EL (cell line): ENCODE measurements at regions not wholly inside any gene's neighbourhood (a gene's known extent, or its start where the extent isn't known, plus 50 kb on each side); places are given as distances from the start of the nearest gene placed in this dataset.

ENCODE experiments used
- DNase-seq: peaks from one replicate; pipeline ENCODE4 v3.0.0-alpha.2; 2016

DNA sequence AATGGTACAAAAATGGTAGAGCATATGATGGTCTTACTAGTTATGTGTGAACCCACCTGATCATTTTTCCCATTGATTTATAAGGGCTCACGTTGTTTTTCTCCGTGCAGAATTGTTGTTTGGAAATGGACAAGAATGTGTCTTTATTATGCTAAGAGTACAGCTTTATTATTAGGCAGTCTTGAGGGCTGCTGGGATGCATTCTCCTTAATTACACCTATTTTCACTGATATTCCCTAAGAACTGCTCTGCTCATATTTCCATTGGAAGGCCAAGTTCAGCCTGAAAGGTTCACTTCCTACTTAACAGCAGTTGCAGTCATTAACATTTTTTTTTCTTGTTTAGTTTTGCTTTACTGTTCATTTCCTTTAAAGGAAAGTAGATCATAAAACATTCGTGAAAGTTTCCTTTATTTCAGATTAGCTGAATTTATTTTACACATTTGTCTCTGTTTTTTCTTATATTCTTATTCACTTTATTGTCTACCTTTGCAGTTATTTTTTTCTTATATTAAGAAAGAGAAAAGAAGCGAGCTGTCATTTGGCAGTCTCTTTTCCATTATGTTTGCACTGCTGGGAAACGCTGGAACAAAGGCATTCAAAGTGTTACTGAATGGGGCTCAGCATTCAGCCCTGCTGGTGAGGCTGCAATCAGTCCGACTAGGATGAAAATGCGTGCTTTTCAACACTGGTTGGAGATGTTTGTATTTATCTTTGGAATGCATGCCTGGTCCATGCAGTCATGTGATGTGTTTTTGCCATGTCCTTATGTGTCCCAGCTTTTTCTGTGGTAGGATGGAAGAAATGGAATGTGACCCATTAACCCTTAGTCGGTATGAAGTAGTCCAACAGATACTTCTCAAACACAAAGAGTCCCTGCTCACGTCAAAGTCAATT lies 602.7 kb upstream of the ZNF608 start:
- DNase-seq: peak; percentile 45

DNA sequence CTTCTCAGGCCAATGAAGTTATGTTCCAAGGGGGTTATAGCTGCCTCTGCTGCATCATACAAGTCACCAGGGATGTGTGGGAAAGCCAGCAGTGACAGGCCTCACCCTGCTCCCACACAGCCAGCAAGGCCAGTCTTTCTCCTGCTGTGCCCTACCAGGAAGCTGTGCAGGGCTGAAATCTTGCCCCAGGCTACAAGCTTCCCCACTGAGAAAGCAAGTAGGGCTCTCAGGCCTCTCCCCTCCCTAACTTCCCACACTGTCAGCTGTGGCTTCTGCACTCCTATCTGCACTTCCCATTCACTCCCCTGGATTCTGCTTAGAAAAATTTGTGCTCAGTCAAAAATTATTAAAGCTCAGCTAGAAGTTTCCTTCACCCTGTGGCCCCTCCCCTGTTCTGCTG lies 611.2 kb upstream of the ZNF608 start:
- peak; percentile 72 for DNase-seq

DNA sequence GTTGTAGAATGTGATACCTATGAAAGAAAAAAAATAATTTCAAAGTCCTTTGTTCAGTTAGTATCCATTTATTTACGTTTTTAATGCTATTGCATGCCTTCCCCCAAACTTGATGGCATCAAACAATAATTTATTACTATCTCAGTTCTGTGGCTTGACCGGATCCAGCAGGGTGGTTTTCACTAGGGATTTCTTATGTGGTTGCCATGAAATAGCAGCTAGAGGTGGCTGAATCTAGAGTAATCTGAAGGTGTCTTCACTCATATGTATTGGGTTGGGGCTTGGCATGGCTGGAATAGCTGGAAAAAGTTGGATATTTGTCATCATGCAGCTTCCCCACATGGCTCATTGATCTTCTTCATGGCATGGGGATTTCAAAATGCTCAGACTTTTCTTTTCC lies 619.3 kb upstream of the ZNF608 start:
- DNase-seq: no peak

DNA sequence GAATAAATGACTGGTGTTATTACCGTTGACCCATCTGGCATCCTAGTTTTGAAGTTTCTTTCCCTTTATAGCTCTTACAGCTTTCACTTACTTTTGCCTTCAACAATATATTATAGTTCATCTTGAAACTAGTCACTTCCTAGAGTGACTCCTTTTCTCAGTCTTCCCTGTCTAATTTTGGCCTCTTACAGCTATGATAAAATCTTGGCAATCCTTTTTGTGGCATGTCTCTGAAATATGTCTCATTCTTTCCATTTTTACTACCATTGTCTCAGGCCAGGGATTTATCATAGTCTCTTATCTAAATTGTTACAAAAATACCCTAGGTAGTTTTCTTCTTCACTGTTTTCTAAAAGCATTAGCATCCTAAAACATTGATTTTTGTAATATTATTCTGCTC lies 621.3 kb upstream of the ZNF608 start:
- peak; percentile 4 for DNase-seq

DNA sequence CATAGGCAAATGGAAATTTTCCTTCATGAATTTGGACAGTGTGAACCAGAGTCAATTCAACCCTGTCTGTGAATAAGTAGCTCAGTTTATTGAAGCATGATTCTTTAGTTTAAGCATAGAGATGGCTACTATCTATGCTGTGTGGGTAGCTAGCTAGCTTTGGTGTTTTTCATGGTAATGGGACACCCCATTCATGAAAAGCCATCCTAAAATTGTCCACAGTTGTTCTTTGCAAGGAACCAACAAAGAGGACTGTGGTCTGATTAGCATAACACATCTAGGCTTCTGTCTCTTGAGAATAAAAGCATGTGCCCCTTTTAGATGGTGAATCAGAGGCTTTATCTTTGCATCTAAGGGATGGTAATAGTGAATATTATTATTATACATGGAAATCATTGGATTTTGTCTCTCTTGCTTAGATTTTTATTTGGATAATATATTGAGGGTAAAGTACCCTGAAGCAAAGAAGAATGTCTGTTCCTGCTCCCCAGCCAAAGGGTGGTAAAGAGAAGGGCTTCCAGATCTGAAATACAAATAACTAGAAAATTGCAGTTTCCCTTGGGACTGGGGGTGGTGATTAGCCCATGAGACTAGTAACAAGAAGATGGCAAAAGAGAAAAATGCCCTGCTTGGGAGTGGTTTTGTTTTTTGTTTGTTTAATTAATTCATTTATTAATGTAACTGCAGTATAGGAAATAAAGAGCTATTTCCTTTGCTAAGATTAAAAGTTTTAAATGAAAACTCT lies 624.2 kb upstream of the ZNF608 start:
- DNase-seq: no peak

DNA sequence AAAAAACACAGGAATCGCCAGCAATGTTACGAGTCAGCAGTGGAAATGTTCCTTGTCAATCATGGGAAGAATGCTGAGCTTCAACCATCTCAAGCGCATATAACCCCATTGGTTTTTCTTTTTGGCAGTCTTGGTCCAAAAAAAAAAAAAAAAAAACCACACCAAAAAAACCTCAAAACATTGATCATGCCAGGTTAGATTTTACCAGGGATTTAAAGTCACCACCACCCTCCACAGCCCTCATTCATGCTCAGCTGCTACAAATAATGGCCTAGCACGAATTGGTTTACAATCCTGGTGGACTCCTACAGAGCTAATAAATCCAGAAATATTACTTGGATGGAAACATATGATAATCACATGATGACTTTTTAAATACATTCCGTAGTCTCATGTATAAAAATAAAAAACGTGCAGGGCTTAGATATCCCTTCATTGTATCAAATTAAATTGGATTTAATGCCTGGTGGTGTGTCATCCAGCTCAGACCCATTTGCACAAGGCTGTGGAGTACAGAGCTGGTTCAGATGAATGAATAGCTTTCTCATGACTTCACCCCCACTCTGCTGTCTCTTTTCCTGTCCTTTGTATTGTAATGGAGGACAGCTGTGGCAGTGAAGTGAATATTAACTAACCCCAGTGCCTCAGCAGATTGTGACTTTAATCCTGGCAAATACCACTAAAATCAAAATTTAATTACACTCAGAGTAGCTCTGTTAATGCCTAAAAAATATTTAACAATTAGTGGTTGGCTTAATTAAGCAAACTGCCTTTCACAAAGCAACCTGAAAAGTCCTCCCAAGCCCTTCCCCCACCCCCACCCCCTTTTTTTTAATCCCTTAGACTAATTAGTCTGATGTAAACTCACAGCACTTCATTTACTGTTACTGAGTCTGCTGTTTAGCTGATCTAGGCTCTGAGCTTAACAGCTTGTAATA lies 626.5 kb upstream of the ZNF608 start:
- DNase-seq: peak; percentile 69

DNA sequence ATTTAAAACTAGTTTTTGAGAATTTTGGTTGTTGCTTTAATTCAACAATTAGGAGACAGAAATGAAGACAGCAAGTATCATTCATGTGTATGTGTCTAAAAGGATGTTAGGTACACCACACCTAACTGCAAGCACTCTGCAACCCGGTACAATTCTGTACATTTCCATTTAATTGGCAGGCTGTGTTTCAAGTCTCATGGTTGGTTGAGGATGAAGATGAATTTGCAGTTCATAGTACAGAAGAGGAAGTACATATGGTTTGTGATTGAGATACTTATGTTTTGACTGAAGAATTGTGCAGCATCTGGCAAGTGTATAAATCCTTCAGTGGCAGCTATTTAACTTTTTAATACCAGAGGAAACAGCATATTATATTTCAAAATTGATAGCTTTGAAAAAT lies 628.7 kb upstream of the ZNF608 start:
- DNase-seq: no peak

DNA sequence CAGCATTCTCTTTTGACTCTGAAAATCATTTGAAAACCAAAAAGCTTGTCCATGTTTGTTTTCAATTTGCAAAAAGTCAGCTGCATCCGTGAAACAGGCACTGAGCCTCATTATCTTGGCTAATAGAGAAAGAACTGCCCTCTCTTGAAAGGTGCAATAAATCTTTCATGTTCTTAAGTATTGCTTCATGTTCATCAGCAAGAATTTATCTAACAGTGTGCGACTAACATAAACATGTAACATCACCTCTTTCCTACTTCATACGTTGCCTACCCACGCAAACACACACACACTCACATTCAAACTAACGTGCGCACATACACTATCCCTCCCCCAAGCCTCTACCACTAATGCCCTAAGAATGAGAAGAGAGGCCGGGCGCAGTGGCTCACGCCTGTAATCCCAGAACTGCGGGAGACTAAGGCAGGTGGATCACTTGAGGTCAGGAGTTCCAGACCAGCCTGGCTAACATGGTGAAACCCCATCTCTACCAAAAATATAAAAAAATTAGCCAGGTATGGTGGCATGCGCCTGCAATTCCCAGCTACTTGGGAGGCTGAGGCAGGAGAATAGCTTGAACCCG lies 629.7 kb upstream of the ZNF608 start:
- DNase-seq: no peak

DNA sequence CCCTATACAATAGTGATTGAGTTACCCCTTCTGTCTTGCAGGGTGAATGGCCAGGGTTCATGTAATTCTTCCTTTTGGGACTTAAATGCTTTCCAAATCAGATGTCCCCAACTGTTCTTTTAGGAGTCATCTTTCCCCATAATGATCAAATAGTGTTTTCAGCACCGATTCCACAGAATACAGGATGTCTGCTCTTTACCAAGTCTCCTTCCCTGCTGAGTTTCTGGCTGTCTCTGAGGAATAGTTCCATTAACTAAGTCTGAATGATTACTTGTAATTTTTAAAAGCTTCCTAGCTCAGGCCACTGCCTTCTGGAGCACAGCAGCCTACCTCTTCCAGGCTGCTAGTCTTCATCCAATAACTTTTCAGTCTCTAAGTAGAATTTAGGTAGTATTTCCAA lies 630.7 kb upstream of the ZNF608 start:
- no peak for DNase-seq

DNA sequence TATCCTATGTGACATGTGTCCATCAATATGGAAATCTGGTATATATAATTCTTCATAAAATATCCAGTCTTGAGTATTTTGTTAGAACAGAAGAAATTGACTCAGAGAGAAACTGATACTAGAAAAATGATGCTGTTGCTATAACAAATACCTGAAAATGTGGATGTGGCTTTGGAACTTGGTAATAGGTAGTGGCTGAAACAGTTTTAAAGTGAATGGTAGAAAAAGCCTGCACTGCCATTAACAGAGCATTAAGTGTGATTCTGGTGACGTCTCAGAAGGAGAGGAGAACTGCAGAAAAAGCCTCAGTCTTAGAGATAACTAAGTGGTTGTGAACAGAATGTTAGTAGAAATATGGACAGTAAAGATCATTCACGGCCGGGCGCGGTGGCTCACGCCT lies 634.9 kb upstream of the ZNF608 start:
- DNase-seq: no peak

DNA sequence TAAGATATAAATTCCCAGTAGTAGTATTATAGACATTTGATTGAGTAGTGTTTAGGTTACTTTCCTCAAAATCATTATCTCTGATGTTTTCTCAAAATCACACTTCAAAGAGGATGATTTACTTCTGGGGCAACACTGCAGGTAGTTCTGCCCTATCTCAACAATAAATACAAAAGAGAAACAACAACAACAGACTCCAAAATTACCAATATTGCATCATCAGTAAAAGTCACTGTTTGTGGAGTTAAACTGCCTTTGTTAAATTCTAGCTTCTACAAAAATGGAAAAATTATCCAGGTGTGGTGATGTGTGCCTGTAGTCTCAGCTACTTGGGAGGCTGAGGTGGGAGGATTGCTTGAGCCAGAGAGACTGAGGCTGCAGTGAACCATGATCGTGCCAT lies 637.6 kb upstream of the ZNF608 start:
- DNase-seq: no peak

DNA sequence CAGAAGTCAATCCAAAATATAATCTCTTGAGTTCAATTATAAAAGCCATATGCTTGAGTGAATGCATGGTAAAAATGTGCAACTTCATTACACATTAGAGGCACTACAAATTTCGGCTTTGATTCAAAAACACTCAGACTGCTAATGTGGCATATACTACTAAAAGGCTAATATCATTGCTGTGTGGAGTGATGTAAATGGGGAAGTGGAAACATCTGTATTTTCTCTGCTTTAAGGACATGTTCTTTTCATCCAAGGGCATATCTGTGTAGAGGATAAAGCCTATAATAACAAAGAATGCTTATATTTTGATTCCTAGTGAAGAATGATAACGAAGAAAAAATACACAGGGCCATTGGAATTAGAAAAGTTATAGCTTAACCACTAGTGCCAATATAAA lies 643.9 kb upstream of the ZNF608 start:
- DNase-seq: no peak

DNA sequence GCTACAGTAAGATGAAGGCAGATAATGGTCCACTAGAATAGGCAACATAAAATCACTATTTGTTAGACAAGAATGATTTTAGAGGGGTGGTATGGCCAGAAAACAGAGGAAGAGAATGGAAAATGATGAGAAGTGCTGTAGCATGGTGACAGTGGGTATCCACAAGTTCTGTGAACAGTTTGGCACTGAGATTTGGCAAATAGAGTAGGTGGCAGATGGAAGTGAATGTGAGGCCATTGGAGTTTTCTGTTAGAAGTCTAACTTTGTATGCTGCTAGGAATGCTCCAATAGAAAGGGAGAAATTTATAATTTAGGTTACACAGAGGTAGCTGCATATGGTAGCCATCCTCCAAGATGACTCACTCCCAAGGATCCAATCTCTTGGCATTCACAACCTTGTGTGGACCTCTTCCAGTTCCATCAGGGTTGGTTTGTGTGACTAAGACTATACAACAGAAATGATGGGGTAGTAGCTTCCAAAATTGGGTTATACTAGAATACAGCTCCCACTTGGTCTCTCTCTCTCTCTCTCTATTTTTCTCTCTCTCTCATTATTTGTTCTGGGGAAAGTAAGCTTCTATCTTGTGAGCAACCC lies 646.9 kb upstream of the ZNF608 start:
- DNase-seq: no peak

DNA sequence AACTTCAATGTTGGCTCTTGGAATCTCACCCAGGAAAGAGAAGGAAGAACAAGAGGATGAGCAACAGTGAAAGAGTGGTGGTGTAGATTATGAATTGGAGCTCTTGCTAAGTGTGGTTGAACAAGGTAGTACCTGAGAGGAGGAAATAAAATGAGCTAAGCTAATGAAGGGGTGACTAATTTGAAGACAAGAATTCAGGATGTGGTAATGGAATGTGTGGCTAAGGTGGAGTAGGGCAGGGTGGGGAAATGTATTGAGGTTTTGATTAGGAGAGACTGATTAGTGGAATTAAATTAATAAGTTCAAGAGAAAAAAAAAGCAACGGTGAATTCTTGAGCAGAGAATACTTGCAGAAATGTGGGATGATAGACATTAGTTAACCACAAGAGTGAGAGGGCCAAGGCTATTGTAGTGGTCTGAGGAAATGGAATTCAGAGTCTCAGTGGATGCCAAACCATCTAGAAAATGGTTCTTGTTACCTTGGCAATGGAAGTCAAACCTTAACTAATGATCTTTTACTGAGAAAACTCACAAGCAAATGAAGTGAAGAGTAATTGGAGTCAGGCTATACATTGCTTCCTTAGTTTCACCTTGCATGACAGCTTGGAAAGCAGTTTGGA lies 648.3 kb upstream of the ZNF608 start:
- no peak for DNase-seq

DNA sequence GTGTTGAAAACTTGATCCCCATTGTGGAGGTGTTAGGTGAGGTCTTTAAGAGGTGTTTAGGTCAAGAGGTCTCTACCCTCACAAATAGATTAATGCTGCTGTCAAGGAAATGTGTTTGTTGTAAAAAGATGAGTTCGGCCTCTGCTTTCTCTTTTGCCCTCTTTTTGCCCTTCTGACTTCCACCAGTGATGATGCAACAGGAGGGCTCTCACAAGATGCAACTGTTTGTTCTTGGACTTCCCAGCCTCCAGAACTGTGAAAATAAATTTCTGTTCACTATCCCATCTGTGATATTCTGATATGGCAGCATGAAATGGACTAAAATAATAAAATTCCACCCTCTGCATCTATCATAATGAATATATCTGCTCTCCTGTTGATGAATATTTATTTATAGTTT lies 650.0 kb upstream of the ZNF608 start:
- no peak for DNase-seq

DNA sequence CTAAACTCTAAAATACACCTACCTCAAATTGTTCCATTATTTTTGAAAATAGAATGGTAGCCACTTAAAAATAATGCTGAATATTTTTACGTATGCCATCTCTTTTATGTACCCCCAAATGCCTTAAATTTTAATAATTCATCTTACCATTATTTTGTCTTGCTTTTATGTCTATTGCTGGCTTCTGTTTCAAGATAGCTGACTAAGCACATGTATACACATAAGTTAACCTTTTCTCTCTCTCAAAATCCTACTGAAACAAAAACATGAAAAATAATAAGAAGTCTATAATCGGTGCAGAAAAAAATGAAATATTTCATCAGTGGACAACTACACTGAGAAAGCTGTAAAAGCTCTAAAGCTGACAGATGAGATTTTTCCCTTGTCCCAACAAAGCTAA lies 652.0 kb upstream of the ZNF608 start:
- no peak for DNase-seq

DNA sequence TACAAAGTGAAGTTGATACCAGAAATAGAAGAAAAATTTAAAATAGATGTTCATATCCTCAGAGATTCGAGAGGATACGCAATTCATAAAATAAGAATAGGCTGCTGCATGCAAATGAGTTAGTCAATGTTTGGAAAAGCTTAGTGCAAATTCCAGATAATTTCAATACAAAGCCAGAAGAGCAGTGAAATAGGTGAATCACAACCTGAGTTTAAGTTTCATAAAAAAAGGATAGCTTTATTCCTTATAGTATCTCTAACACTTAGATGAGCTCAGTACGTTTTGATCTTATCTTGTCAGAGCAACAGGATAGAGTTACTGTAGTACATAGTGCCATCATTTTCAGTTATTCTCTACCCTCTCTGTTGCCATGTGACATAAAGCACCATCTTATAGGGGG lies 653.4 kb upstream of the ZNF608 start:
- DNase-seq: no peak

DNA sequence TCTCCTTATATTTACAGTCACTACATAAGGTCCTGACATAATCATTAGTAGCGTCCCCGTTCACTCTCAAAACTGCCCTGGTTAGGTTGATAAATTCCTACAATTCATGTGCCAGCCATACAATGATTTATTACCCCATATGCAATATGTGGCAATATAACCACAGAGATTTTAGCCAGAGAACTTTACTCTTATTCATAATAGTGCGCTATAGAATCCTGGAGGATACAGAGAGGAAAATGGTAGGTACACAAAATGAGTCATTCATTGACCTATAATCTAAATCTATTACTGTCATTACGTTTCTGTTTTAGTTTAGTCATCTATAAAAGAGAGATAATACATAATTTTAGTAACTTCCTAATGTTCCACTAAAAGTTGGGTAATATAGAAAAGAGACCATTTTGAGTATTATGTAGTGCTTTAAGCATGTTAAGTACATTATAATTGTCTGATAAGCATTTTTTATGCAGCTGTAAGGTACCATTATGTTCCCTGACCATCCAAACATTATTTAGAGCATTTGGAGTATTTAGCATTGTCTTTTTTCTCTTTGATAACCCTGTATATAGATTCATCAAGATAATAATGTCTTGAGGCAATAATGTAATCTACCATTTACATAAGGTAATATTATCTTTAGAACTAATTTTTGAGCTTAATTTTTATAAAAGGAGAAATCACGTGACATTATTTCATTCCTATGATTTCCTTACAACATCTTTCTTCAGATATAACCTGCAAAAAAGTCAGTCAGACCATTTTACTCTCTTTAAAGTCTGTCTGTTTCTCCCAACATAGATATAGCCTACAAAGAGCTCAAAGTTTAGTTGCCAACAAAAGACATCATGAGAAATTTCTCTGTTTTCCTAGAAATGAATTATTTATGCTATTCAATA lies 655.5 kb upstream of the ZNF608 start:
- no peak for DNase-seq

DNA sequence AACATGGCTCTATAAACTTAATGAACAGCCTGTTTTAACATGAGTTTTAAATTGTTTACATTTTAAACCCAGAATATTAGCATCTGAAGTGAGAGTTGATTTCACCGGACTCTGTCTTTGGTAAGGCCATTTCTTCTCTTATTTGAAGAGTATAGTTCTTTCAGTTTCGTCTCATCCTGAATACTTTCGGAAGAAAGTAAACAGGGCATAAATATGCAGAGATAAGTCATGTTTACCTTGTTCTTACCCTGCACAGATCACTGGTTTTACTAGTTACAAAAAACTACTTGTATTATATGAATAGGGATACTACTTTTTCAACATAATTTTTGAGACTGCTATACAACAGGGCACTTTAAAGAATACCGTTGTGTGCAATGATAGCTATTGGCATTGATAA lies 656.3 kb upstream of the ZNF608 start:
- DNase-seq: no peak

DNA sequence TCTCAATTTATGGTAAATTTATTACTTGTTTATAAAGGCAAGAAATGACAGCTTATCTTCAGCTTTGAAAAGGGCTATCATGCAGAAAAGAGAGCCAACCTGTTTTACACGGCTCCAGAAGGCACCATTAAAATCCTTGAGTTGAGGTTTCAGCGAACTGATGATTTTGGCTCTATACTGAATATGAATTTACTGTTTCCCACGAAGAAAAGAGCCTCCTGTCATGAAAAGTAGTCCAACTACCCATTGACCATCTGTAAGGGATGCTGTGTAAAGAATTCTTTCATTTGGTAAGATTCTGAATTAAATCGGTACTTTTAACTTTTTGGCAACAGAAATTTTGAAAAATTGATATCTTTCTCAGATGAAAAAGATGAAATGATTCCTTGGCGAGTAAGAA lies 657.6 kb upstream of the ZNF608 start:
- DNase-seq: no peak
